Psoas muscle (tissue), 7 donors: ENCODE measurements at regions not wholly inside any gene's neighbourhood (a gene's known extent, or its start where the extent isn't known, plus 50 kb on each side); places are given as distances from the start of the nearest gene placed in this dataset.

Source experiments
- ATAC-seq, 4 donors: fragments of 200-7000 bp; cut with Tn5 transposase; one replicate each; pipeline ENCODE4 v1.9.1; 2020; ENCODE audit warnings: moderate library complexity in 3 of 4, mild to moderate bottlenecking in 2 of 4
- DNase-seq, 2 donors: peaks; one replicate each; pipeline ENCODE4 v3.0.0-alpha.2; 2020
- H3K27ac ChIP-seq: fragments of 200-600 bp; one replicate; pipeline ENCODE4 v1.8.0; 2022
- H3K27me3 ChIP-seq, 3 donors: fragments of 200-600 bp in 1 of 3; one replicate each; pipeline versions ENCODE4 v1.6.1 to v1.8.0; 2013 to 2022; ENCODE audit warnings: low read length in 2 of 3, mild to moderate bottlenecking in 2 of 3, moderate library complexity in 1 of 3; ENCODE audit not compliant: insufficient read depth in 3 of 3
- H3K36me3 ChIP-seq, 2 donors: fragments of 200-600 bp in 1 of 2; one replicate each; pipeline versions ENCODE4 v1.6.1 to v1.8.0; 2013 to 2022; ENCODE audit warnings: low read depth in 1 of 2, mild to moderate bottlenecking in 1 of 2, moderate library complexity in 1 of 2; ENCODE audit not compliant: insufficient read depth in 1 of 2
- H3K4me1 ChIP-seq: fragments of 200-600 bp; one replicate; pipeline ENCODE4 v1.8.0; 2022
- H3K4me3 ChIP-seq: fragments of 200-600 bp; one replicate; pipeline ENCODE4 v1.8.0; 2022; ENCODE audit warnings: mild to moderate bottlenecking
- H3K9me3 ChIP-seq: fragments of 200-600 bp; one replicate; pipeline ENCODE4 v1.8.0; 2022
- WGBS, 3 donors: extraction: QIAGEN DNeasy Blood & Tissue Kit; methylation state at CpG; one replicate each; pipeline versions ENCODE4 v1.1.6 to v1.1.7; 2013; 5-methylcytosine and 5-hydroxymethylcytosine counted together
- intact Hi-C, 2 donors: fragments of 100-400 bp; cut with DNase I; formaldehyde crosslinking; loops; one replicate each; pipeline versions ENCODE4 v1.11.0 to v1.14.2; 2022
- TF ChIP-seq, protein P1 (sequence below): fragments of 200-600 bp; IDR thresholded peaks from one replicate; pipeline ENCODE4 v1.8.0; 2022; ENCODE audit warnings: antibody characterized with exemption
- donor health status: healthy with polysubstance abuse.
- donor health status: DM: no; HTN: no; CAD: no; lungs with moderate emphysema.
- donor health status: Bipolar disorder and iron deficiency.
- donor health status: healthy.
- donor health status: DM: yes; HTN: yes; CAD: no.
- donor health status: DM: no; HTN: no; CAD: no.
- donor health status: DM: yes; HTN: yes; CAD: no.

DNA sequence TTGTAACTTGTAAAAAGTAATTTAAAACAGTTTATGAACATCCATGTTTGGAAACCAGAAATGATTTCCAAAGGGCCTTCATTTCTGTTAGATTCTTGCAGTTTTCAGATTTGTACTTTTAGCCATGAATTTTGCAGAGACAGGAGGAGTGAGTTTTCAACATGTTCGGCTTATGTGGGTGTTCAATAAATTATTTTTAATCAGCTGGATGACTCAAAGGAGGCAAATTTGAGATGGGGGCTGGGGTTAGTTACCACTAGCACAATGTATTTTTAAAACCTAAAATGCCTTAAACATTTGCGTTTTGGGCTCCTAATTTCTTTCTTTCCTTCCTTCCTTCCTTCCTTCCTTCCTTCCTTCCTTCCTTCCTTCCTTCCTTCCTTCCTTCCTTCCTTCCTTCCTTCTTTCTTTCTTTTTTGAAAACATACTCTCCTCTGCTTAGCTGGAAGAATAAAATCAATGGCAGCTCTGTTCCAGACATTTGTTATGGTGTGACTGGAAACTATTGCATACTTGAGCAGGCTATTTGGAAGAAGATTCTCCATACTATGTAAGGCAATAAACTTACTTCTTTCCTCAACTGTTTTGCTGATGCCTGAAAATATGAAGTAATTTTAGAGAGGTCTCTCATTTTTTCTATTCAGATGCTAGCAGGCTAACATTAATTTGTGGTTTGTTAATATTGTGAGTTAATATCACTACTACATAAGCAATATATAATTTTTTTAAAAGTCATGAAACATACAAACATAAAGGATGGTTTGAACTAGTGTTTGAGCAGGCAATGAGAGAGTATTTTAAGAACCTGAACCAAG lies 394.4 kb downstream of the NYAP2 start:
- 60 to 71% (median 65%) methylated on average over 2 of the region's 2 CpGs for WGBS, 3 donors

DNA sequence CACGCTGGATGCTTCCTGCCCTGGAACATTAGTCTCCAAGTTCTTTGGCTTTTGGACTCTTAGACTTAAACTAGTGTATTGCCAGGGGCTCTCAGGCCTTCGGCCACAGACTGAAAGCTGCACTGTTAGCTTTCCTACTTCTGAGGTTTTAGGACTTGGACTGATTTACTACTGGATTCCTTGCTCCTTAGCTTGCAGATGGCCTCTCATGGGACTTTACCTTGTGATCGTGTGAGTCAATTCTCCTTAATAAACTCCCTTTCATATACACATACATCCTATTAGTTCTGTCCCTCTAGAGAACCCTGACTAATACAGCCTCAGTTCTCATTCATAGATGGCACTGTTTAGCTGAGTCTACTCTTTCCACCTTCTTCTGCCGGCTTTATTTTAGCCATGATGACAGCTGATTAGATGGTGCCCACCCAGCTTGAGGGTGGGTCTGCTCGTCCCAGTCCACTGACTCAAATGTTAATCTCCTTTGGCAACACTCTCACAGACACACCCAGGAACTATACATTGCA lies 389.1 kb downstream of the NYAP2 start:
- Histone ChIP-seq H3K9me3 (no peaks in the 10 kb centered on the region), H3K27me3 (no peaks in the 10 kb centered on the region), H3K4me1 (no peaks in the 10 kb centered on the region), H3K27ac (no peak overlapping the region), H3K4me3 (no peak overlapping the region), H3K36me3 (no peaks in the 10 kb centered on the region)
- TF ChIP-seq, protein P1, sequence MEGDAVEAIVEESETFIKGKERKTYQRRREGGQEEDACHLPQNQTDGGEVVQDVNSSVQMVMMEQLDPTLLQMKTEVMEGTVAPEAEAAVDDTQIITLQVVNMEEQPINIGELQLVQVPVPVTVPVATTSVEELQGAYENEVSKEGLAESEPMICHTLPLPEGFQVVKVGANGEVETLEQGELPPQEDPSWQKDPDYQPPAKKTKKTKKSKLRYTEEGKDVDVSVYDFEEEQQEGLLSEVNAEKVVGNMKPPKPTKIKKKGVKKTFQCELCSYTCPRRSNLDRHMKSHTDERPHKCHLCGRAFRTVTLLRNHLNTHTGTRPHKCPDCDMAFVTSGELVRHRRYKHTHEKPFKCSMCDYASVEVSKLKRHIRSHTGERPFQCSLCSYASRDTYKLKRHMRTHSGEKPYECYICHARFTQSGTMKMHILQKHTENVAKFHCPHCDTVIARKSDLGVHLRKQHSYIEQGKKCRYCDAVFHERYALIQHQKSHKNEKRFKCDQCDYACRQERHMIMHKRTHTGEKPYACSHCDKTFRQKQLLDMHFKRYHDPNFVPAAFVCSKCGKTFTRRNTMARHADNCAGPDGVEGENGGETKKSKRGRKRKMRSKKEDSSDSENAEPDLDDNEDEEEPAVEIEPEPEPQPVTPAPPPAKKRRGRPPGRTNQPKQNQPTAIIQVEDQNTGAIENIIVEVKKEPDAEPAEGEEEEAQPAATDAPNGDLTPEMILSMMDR = no peak
- WGBS, 3 donors = 46 to 52% (median 49%) methylated on average over 5 of the region's 5 CpGs
- ATAC-seq (no peak), DNase-seq (no peak)
- intact Hi-C loops = no loop called here

More for the DNA sequence above, 394.4 kb downstream of the NYAP2 start:
- intact Hi-C loops = no loop called here
- H3K9me3 ChIP-seq = no peaks in the 10 kb centered on the region
- H3K4me1 ChIP-seq = no peaks in the 10 kb centered on the region
- H3K27ac ChIP-seq = no peak overlapping the region
- no peaks in the 10 kb centered on the region for H3K36me3 ChIP-seq
- no peaks in the 10 kb centered on the region for H3K27me3 ChIP-seq
- no peak overlapping the region for H3K4me3 ChIP-seq
- DNase-seq = no peak
- TF ChIP-seq, protein P1 = no peak
- ATAC-seq = no peak

DNA sequence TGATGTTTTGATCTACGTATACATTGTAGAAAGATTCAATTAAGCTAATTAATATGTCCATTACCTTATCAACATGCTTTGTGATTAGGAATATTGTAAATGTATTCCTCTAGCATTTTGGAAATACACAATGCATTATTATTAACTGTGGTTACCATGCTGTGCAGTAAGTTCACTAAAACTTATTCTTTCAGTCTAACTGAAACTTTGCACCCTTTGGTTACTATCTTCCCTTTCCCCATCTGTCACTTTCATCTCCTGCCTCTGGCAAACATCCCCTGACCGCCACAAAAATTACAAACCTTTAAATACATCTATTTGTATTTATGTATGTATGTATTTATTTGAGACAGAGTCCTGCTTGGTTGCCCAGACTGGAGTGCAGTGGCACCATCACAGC lies 388.0 kb downstream of the NYAP2 start:
- no peaks in the 10 kb centered on the region for H3K4me1 ChIP-seq
- intact Hi-C loops = no loop called here
- 86 to 96% (median 92%) methylated on average over 2 of the region's 2 CpGs for WGBS, 3 donors
- no peak for DNase-seq
- TF ChIP-seq, protein P1 = no peak
- H3K27me3 ChIP-seq = no peaks in the 10 kb centered on the region
- no peaks in the 10 kb centered on the region for H3K9me3 ChIP-seq
- H3K27ac ChIP-seq = no peak overlapping the region
- ATAC-seq = no peak
- no peaks in the 10 kb centered on the region for H3K36me3 ChIP-seq
- H3K4me3 ChIP-seq = no peak overlapping the region

DNA sequence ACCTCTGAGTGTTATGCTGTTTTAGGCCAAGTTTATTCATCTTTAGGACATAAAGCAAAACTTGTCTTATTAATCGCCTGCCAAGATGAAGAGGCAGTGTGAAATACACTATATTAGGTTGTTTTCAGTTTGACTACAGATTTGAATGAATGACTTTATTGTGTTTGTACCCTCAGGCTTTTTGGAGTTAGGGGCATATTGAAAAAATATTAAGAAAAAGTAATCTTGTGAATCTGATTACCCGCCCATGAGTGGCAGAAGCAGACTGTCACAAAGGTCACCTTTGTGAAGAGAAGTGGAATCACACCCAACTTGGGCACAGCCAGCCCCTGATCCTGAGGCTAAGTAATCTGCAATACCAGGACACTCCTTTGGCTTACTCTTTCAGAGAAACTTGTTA lies 382.5 kb downstream of the NYAP2 start:
- intact Hi-C loops = no loop called here
- TF ChIP-seq, protein P1 = no peak
- no peak overlapping the region for H3K27ac ChIP-seq

More for the DNA sequence above, 382.5 kb downstream of the NYAP2 start:
- ATAC-seq (no peak), DNase-seq (no peak)
- Histone ChIP-seq H3K36me3 (no peaks in the 10 kb centered on the region), H3K9me3 (no peaks in the 10 kb centered on the region), H3K27me3 (no peaks in the 10 kb centered on the region), H3K4me3 (no peak overlapping the region), H3K4me1 (no peaks in the 10 kb centered on the region)
- 82 to 87% (median 86%) methylated on average over 2 of the region's 2 CpGs for WGBS, 3 donors
